MCF 10A (cell line): ENCODE measurements at regions not wholly inside any gene's neighbourhood (a gene's known extent, or its start where the extent isn't known, plus 50 kb on each side); places are given as distances from the start of the nearest gene placed in this dataset.

Experiments
- BruUV-seq: library from RNA; stranded (reverse); fragments of 400-500 nt; replicated peaks from 2 replicates; lab custom pipeline; 2021; lab: Mats Ljungman, UMichigan
- CTCF ChIA-PET: fragments of 300-600 bp; sonication (Branson Sonifier 250); formaldehyde crosslinking; extraction: SDS; loops from one replicate; lab custom pipeline; 2021; ENCODE audit warnings: antibody characterized with exemption, inconsistent platforms; lab: Yijun Ruan, JAX
- POLR2A ChIA-PET: fragments of 300-600, 350-650 bp; sonication (Branson Sonifier 250); formaldehyde crosslinking; extraction: SDS; loops from one replicate; lab custom pipeline; 2020; ENCODE audit warnings: antibody characterized with exemption, inconsistent platforms; lab: Yijun Ruan, JAX
- DNase-seq: peaks from one replicate; pipeline ENCODE4 v3.0.0-alpha.2; 2018; ENCODE audit not compliant: unreplicated experiment
- H3K27ac Mint-ChIP-seq: one replicate; pipeline ENCODE4 v1.8.0; 2022; ENCODE audit warnings: mild to moderate bottlenecking, low read depth, mixed read lengths; ENCODE audit not compliant: unreplicated experiment
- H3K27me3 Mint-ChIP-seq: one replicate; pipeline ENCODE4 v1.8.0; 2022; ENCODE audit warnings: mixed read lengths; ENCODE audit not compliant: insufficient read depth, unreplicated experiment
- H3K36me3 Mint-ChIP-seq: one replicate; pipeline ENCODE4 v1.8.0; 2022; ENCODE audit warnings: mild to moderate bottlenecking, moderate library complexity, mixed read lengths; ENCODE audit not compliant: insufficient read depth, unreplicated experiment
- H3K4me1 Mint-ChIP-seq: one replicate; pipeline ENCODE4 v1.8.0; 2022; ENCODE audit warnings: mixed read lengths; ENCODE audit not compliant: insufficient read depth, unreplicated experiment
- H3K4me3 Mint-ChIP-seq: one replicate; pipeline ENCODE4 v1.8.0; 2022; ENCODE audit warnings: mild to moderate bottlenecking, moderate library complexity, mixed read lengths; ENCODE audit not compliant: unreplicated experiment
- H3K9me3 Mint-ChIP-seq: one replicate; pipeline ENCODE4 v1.8.0; 2022; ENCODE audit warnings: mixed read lengths; ENCODE audit not compliant: unreplicated experiment
- intact Hi-C: fragments of 100-400 bp; cut with micrococcal nuclease; formaldehyde crosslinking; loops from 2 replicates; pipeline ENCODE4 v1.14.1; 2022
- TF ChIP-seq, protein P1 (sequence below): fragments of 200-600 bp; IDR thresholded peaks from one replicate; pipeline ENCODE4 v1.8.0; 2022; ENCODE audit warnings: antibody characterized with exemption, mild to moderate bottlenecking; ENCODE audit not compliant: unreplicated experiment

DNA sequence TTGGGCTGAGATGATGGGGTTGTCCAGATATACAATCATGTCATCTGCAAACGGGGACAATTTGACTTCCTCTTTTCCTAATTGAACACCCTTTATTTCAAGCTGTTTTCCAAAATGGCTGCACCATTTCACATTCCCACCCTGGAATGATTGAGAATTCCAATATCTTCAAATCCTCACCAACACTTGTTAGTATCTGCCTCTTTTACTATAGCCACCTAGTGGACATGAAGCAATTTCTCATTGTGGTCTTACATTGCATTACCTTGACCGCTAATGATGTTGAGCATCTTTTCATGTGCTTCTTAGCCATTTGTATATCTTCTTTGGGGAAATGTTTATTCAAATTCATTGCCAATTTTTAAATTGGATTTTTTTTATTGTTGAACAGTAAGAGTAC, 364.8 kb downstream of the SMARCA1 start:
- H3K27ac Mint-ChIP-seq, result no peak overlapping the region
- no peaks in the 10 kb centered on the region for H3K36me3 Mint-ChIP-seq
- TF ChIP-seq, protein P1, sequence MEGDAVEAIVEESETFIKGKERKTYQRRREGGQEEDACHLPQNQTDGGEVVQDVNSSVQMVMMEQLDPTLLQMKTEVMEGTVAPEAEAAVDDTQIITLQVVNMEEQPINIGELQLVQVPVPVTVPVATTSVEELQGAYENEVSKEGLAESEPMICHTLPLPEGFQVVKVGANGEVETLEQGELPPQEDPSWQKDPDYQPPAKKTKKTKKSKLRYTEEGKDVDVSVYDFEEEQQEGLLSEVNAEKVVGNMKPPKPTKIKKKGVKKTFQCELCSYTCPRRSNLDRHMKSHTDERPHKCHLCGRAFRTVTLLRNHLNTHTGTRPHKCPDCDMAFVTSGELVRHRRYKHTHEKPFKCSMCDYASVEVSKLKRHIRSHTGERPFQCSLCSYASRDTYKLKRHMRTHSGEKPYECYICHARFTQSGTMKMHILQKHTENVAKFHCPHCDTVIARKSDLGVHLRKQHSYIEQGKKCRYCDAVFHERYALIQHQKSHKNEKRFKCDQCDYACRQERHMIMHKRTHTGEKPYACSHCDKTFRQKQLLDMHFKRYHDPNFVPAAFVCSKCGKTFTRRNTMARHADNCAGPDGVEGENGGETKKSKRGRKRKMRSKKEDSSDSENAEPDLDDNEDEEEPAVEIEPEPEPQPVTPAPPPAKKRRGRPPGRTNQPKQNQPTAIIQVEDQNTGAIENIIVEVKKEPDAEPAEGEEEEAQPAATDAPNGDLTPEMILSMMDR, result no peak
- no peak for DNase-seq
- ChIA-PET CTCF (no interaction called here), POLR2A (no interaction called here)
- H3K27me3 Mint-ChIP-seq, result no peaks in the 10 kb centered on the region
- BruUV-seq, result no TSS peak
- peaks cover 5% of the 10 kb centered on the region for H3K4me1 Mint-ChIP-seq
- H3K9me3 Mint-ChIP-seq, result peaks cover 8% of the 10 kb centered on the region
- intact Hi-C loops, result no loop called here
- no peak overlapping the region for H3K4me3 Mint-ChIP-seq

DNA sequence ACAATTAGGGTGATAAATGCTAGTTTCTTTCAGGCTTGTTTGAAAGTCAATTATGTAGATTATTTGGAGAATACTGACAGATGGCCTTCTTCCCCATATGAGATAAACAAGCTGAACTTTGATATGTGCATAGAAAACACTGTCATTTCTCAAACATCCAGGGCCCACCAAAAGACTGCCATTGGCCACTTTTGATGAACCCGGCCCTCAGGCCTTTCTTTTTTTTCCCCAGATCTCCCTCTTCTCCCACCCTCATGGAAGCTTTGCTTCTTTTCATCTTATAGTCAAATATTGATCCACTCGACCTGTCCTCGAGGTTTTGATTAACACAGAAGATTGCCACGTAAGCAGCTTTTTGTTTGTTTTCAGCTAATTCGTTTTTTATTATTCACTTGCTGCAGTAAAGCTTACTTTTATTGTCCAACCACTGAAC, 377.4 kb downstream of the SMARCA1 start:
- no peaks in the 10 kb centered on the region for H3K36me3 Mint-ChIP-seq
- intact Hi-C loops, result no loop called here

DNA sequence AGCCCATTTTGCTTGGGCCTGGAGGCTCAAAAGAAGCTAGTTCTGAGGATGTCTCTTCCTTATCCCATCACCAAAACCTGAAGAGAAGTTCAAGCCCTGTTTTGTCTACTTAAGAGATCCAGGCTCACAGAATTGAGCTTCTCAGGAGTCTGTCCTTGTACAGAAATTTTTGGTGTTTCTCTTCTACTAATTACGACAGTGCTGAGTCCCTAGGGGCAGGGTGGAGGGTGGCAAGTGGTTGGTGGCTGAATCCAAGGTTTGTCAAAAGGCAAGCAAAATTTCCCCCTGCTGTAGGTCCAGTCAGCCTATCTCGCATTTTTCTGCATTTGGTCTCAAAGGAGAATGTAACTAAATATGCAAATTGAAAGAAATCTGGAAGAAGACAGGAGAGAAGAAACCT, 377.9 kb downstream of the SMARCA1 start:
- H3K4me3 Mint-ChIP-seq, result no peak overlapping the region
- intact Hi-C loops, result no loop called here
- H3K27ac Mint-ChIP-seq, result no peak overlapping the region
- H3K9me3 Mint-ChIP-seq, result no peaks in the 10 kb centered on the region
- peaks cover 3% of the 10 kb centered on the region for H3K27me3 Mint-ChIP-seq
- ChIA-PET CTCF (interaction anchor here (0.6 to 0.9 kb wide), 2 partner anchors 9 to 187 kb away, joined by 3 to 4 read pairs; no protein-coding TSS in a partner anchor), POLR2A (no interaction called here)
- TF ChIP-seq, protein P1, result no peak
- peaks cover 10% of the 10 kb centered on the region for H3K4me1 Mint-ChIP-seq
- DNase-seq, result no peak
- H3K36me3 Mint-ChIP-seq, result no peaks in the 10 kb centered on the region
- no TSS peak for BruUV-seq

More for the DNA sequence above, 377.4 kb downstream of the SMARCA1 start:
- Mint-ChIP-seq H3K9me3 (no peaks in the 10 kb centered on the region), H3K4me1 (peaks cover 10% of the 10 kb centered on the region), H3K27me3 (peaks cover 8% of the 10 kb centered on the region), H3K27ac (no peak overlapping the region), H3K4me3 (no peak overlapping the region)
- TF ChIP-seq, protein P1, result no peak
- BruUV-seq, result no TSS peak
- POLR2A ChIA-PET, result no interaction called here
- CTCF ChIA-PET, result interaction anchor here (0.6 to 0.9 kb wide), 2 partner anchors 9 to 186 kb away, joined by 3 to 4 read pairs; no protein-coding TSS in a partner anchor
- no peak for DNase-seq

DNA sequence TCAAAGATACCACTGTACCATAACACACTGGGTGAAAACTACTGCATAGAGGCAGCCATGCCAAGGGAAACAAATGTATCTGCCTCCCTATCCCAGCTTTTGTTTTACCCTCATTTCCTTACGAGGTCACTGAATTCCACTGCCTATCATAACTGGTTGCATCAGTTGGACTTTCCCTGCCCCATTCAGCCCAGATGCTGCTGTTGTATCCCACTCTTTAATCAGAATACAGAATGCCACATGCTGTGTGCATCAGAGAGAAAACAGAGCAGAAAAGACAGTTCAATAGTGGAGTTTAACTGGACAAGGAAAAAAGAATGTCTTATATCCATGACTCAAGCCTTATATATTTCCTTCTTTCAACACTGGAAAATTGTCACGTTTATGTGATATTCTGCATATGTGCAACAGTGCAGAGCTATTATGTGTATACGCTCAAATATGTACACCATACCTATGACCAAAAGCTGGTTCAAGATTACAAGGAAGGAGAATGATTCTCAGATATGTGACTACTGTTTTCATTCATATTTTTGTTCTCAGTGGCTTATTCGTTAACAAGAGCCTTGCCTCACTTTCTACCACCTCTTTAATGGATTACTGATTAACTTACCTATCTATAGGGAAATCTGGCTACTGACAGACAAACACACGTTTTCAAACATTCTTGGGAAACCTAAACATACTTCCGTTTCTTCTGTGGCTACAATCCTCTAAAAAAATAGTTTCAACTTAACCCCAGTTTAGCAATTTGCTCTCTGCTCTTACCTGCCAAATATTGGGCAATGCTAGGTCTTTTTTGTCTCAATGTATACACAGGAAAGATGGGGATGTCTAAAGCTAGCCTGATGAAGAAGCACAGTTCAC, 378.9 kb downstream of the SMARCA1 start:
- Mint-ChIP-seq H3K4me1 (peaks cover 10% of the 10 kb centered on the region), H3K27ac (no peak overlapping the region), H3K9me3 (no peaks in the 10 kb centered on the region), H3K36me3 (no peaks in the 10 kb centered on the region), H3K27me3 (no peaks in the 10 kb centered on the region), H3K4me3 (no peak overlapping the region)
- intact Hi-C loops, result no loop called here
- ChIA-PET CTCF (no interaction called here), POLR2A (interaction anchor here (0.7 kb wide), 1 partner anchor 39 kb away, joined by 3 read pairs; no protein-coding TSS in a partner anchor)
- peak; percentile 5 for DNase-seq
- no TSS peak for BruUV-seq
- TF ChIP-seq, protein P1, result no peak
